ENCODE measurements at regions not wholly inside any gene's neighbourhood (a gene's known extent, or its start where the extent isn't known, plus 50 kb on each side); places are given as distances from the start of the nearest gene placed in this dataset.

- Histone ChIP-seq H3K27me3 (ENCODE audit: low read depth) (no peaks in the 10 kb centered on the region), H3K36me3 (no peaks in the 10 kb centered on the region), H3K27ac (replicated peaks) (no peak overlapping the region), H3K4me3 (no peak overlapping the region), H3K4me1 (no peaks in the 10 kb centered on the region), H3K9me3 (replicated peaks) (peaks cover under 1% of the 10 kb centered on the region)
- no peak for TF ChIP-seq CTCF (IDR thresholded peaks at IDR 0.05; ENCODE audit: borderline replicate concordance)
- intact Hi-C loops (cut with micrococcal nuclease) = no loop called here
- DNase-seq = no peak
Observed at GRCh38 chr6:9537381-9537780, 877.5 kb downstream of the TFAP2A start.

DNA sequence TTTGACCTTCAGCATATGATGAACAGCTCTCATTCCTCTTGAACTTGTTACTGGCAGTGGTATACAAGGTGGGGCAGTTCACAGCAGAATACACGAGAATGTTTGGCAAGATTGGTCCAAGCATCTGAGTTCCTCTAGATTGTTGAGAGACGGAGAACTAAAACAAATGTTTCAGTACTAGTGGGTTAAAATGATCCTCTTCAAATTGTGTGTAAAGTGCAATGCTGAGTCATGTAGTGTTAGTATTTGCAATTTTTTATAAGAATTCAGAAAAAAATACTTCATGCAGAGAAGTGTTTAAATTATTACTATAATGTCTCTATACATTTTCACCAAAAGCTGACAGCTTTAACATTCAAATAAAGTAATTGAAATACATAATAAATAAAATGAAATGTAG lies 879.8 kb downstream of the TFAP2A start:
- intact Hi-C loops (cut with micrococcal nuclease) = no loop called here
- H3K4me3 ChIP-seq = no peak overlapping the region
- no peak for TF ChIP-seq CTCF (IDR thresholded peaks at IDR 0.05; ENCODE audit: borderline replicate concordance)
- no peak for DNase-seq
- no peaks in the 10 kb centered on the region for H3K36me3 ChIP-seq
- H3K27me3 ChIP-seq (ENCODE audit: low read depth) = no peaks in the 10 kb centered on the region
- H3K9me3 ChIP-seq (replicated peaks) = peaks cover 16% of the 10 kb centered on the region
- H3K4me1 ChIP-seq = no peaks in the 10 kb centered on the region
- no peak overlapping the region for H3K27ac ChIP-seq (replicated peaks)

- no peaks in the 10 kb centered on the region for H3K4me1 ChIP-seq
- H3K27me3 ChIP-seq (ENCODE audit: low read depth) = no peaks in the 10 kb centered on the region
- intact Hi-C loops (cut with micrococcal nuclease) = no loop called here
- H3K9me3 ChIP-seq (replicated peaks) = peaks cover 26% of the 10 kb centered on the region
- no peak overlapping the region for H3K27ac ChIP-seq (replicated peaks)
- TF ChIP-seq CTCF (IDR thresholded peaks at IDR 0.05; ENCODE audit: borderline replicate concordance) = no peak
- H3K4me3 ChIP-seq = no peak overlapping the region
- no peaks in the 10 kb centered on the region for H3K36me3 ChIP-seq
- DNase-seq = no peak
Observed at GRCh38 chr6:9532621-9533557, 882.0 kb downstream of the TFAP2A start.

GRCh38 chr6:9527679-9528286 lies 887.1 kb downstream of the TFAP2A start:
- Histone ChIP-seq H3K27ac (replicated peaks) (no peak overlapping the region), H3K9me3 (replicated peaks) (peaks cover 26% of the 10 kb centered on the region), H3K36me3 (no peaks in the 10 kb centered on the region), H3K4me1 (no peaks in the 10 kb centered on the region), H3K27me3 (ENCODE audit: low read depth) (no peaks in the 10 kb centered on the region), H3K4me3 (no peak overlapping the region)
- no peak for DNase-seq
- TF ChIP-seq CTCF (IDR thresholded peaks at IDR 0.05; ENCODE audit: borderline replicate concordance) = no peak
- intact Hi-C loops (cut with micrococcal nuclease) = no loop called here

DNA sequence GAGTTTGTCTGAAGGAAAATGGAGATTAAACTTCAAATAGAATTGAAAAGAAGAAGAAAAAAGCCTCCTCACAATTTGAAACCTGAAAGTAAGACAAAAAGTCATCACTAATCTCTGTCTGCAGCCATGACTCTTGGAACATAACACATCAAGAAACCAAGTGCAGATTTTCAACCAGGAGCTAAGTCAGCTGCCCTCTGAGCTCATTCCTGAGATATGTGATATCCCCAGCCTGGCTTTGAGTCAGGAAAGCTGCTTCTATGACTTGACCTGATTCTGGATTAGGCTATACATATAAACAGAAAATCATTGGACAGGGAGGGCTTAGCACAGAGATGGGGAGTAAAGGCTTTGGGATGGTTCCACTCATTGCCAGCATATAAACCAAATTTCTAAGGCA lies 891.4 kb downstream of the TFAP2A start:
- no peaks in the 10 kb centered on the region for H3K27me3 ChIP-seq (ENCODE audit: low read depth)
- no peaks in the 10 kb centered on the region for H3K4me1 ChIP-seq
- H3K27ac ChIP-seq (replicated peaks) = no peak overlapping the region
- no peak for DNase-seq
- no peak overlapping the region for H3K4me3 ChIP-seq
- intact Hi-C loops (cut with micrococcal nuclease) = no loop called here
- no peaks in the 10 kb centered on the region for H3K36me3 ChIP-seq
- no peaks in the 10 kb centered on the region for H3K9me3 ChIP-seq (replicated peaks)
- TF ChIP-seq CTCF (IDR thresholded peaks at IDR 0.05; ENCODE audit: borderline replicate concordance) = no peak

Measured in left ventricle myocardium inferior (tissue), 1 donor.